NT2/D1 (cell line): ENCODE measurements at regions not wholly inside any gene's neighbourhood (a gene's known extent, or its start where the extent isn't known, plus 50 kb on each side); places are given as distances from the start of the nearest gene placed in this dataset.

Experiments
- YY1 ChIP-seq: IDR thresholded peaks from 2 replicates; pipeline ENCODE4 v1.6.1; 2011; ENCODE audit not compliant: insufficient read length, insufficient read depth
- ZNF274 ChIP-seq: IDR thresholded peaks from 2 replicates; pipeline ENCODE4 v1.6.1; 2011; ENCODE audit warnings: mild to moderate bottlenecking, low read depth, low read length

GRCh38 chr3:161794551-161794950, 297.9 kb downstream of the OTOL1 start:
- no peak for TF ChIP-seq YY1
- TF ChIP-seq ZNF274: no peak
